SHP77 (cell line): ENCODE measurements at regions not wholly inside any gene's neighbourhood (a gene's known extent, or its start where the extent isn't known, plus 50 kb on each side); places are given as distances from the start of the nearest gene placed in this dataset.
A peak's percentile ranks its signal among the peaks of the same experiment; 100 is the strongest.
"Not testable (repeated sequence)": the region's sequence is repeated elsewhere in the genome, so short reads cannot be mapped to it uniquely, and the experiment has no call there.

Experiments
- DNase-seq, 2 experiments: peaks; one replicate each; lab custom pipeline; 2025; lab: John Stamatoyannopoulos, UW

DNA sequence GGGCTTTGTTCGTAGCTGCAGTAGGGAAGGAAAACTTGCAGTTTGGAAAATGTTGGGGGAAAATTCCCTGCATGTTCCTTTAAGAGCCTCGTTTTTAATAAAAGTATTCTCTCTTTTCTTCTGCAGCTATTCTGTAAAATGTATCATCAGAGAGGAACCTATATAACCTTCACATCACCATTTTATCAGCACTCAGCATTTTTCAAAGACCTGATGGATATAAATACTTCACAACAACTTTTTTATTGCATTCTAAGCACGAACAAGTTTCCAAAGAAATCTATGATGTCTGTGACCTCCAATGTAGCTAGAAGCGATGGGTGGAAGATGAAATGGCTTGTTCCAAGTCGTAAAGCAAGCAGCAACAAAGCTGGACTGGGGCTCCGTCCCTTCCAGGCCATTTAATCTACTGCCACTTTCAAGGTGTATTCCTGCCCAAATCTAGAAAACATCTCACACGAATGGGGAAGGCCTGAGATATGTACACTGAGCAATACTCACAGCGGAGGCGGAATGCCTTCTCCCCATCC is 84.0 kb downstream of the NSUN2 start:
- no peak for DNase-seq

DNA sequence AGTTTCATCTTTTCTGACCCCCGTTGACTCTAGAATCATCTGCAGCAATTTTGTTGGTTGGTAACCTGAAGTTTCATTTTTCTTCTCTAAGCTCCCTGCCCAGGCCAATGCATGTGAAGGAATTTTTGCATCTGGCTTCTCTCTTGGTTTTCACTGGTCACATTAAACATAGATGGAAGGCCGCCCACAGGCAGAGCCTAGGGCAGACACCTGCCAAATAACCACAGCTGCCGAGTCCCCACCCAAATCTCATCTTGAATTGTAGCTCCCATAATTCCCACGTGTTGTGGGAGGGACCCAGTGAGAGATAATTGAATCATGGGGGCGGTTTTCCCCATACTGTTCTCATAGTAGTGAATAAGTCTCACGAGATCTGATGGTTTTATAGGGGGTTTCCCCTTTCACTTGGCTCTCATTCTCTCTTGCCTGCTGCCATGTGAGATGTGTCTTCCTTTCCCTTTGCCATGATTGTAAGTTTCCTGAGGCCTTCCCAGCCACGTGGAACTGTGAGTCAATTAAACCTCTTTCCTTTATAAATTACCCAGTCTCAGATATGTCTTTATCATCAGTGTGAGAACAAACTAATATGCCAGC is 84.8 kb downstream of the NSUN2 start:
- DNase-seq, result not testable (repeated sequence)

DNA sequence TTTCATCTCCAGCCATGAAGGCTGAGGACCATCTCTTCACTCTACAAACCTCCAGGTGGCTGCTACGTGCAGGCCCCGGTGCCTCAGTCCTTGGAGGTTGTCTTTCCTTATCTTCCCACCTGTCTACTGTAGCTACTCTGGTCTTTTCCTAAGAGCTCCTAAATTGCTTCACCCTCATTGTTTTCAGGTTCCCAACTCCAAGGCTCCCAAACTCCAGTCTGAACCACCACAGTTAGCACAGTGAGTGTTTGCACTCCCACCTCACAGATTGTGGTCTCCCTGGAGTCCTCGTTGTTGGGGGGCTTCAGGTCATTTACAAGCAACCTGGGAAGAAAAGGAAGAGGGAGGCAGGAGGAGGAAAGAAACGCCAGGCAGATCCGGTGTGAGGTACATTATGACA is 85.3 kb downstream of the NSUN2 start:
- no peak for DNase-seq

DNA sequence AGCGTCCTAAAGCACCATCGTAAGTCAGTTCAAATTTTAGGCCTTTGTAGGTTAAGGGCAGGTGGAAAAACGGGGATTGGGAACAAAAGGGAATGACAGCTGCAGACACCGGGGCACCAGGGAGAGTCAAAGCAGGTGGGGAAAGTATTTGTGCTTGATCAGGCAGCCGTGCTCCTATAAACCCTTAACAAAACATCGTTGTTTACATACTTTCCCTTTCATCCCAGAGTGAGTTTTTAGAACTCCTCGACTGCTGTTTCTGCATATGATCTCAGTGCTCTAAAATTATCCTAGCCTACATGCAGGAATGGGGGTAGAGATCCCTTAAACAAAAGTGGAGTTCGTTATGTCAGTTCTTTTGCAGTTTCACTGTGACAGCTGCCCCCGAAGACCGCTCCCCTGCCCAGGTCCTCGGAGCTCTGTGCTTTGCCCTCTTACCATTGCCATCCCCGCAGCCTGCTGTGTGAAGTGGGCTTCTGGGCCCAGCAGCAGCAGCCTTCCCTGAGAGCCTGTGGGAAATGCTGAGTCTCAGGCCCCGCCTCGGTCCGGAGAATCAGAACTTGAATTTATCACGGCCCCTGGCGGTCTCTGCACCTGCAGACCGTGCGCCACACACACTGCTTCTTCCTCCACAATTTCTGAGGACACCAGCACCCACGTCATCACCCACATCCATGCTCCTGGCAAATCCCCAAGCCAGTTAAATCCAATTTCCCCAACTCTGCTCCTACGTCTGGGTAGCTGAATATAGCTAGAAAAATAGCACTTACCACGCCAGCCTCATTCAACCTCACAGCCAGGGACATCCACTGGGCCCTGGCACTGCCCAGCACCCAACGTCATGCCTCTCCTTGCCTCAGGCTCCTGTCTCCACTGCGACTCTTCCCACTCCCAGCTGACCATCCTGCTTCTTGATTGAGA is 86.8 kb downstream of the NSUN2 start:
- peak; percentile 96 to 97 for DNase-seq

DNA sequence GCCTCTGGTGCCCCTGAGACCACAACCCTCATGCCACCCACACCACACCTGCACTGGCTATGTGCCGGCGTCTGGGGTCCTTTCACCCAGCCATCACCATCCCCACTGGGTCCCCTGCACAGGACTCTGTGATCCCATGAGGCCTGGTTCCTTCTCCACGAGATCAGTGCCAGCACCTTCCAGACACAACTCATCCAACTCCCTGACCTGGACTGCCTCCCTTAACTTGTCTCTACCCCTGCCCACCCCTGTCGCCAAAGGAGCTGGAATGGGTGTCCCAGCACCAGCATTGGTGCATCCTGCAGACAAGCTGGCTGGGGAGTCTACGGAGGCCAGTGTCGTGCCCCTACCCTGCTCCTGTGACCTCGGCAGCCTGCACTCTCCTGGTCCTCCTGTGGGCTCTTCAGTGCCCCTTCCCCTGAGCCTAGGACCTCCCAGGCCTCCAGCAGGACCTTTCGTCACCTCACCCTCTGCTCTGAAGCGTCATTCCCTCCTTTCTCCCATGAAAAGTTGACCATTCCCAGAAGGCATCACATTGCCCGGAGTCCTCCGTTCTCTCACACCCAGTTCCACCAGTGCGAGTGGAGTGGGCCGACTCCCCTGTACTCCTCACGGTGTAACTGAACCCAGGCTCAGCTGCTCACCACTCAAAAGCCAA is 87.7 kb downstream of the NSUN2 start:
- peak; percentile 41 to 47 for DNase-seq

DNA sequence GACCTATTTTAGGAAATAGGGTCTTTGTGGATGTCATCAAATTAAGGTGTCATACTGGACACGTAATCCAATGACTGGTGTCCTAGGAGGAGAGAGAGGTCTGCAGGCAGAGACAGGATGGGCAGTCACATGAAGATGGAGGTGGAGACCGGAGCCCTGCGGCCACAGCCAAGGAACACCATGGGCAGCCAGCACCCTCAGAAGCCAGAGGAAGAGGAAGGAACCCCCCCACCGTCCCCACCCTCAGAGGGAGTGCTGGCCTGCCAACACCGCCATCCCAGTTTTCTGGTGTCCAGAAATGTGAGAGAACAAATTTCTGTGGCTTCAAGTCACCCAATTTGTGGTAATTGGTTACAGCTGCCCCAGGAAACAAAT is 88.3 kb downstream of the NSUN2 start:
- peak in 1 of 2 experiments; percentile 35 for DNase-seq
